HL-60 (cell line): ENCODE measurements at regions not wholly inside any gene's neighbourhood (a gene's known extent, or its start where the extent isn't known, plus 50 kb on each side); places are given as distances from the start of the nearest gene placed in this dataset.

Source experiments
- POLR2AphosphoS5 ChIP-seq: IDR thresholded peaks from 2 replicates; pipeline ENCODE4 v1.6.1; 2012; ENCODE audit warnings: low read depth
- SPI1 ChIP-seq: IDR thresholded peaks from 2 replicates; pipeline ENCODE4 v1.6.1; 2012; ENCODE audit warnings: low read depth, mild to moderate bottlenecking, borderline replicate concordance
- TF ChIP-seq, protein P1 (sequence below): IDR thresholded peaks from one replicate; pipeline ENCODE4 v1.5.1; 2011; ENCODE audit warnings: low read length, control low read depth, inconsistent platforms; ENCODE audit not compliant: insufficient read depth
- TF ChIP-seq, protein P2 (sequence below): IDR thresholded peaks from 2 replicates; pipeline ENCODE4 v1.6.1; 2012; ENCODE audit warnings: low read depth; ENCODE audit not compliant: insufficient replicate concordance

DNA sequence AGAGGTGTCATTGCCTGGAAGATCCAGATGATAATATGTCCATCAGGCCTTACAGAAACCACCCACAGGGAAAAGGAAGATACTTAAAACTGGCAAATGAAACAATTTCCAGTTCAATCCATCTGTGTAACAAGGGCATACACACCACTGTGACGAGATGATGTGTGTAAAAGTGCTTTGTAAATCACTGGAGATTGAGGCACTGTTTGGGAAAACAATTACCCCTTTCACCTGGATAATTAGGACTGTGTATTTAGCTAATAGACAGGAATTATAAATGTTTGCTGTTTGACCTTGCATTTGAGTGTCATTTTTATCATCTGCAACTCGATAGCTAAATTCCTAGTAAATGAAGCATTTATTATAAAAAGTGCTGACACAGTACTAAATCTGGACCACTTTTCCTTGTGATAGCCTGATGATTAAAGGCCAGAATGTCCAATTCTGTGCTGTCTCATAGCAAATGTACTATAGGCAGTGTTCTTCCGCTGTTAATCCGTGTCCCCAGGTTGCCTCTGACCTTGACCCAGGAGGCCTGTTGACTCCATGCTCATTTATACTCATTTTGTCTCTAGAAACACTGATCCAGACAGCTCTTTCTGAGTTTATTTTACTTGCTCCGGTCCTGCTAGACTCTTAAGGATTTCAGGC lies 105.8 kb downstream of the LACC1 start:
- TF ChIP-seq, protein P1, sequence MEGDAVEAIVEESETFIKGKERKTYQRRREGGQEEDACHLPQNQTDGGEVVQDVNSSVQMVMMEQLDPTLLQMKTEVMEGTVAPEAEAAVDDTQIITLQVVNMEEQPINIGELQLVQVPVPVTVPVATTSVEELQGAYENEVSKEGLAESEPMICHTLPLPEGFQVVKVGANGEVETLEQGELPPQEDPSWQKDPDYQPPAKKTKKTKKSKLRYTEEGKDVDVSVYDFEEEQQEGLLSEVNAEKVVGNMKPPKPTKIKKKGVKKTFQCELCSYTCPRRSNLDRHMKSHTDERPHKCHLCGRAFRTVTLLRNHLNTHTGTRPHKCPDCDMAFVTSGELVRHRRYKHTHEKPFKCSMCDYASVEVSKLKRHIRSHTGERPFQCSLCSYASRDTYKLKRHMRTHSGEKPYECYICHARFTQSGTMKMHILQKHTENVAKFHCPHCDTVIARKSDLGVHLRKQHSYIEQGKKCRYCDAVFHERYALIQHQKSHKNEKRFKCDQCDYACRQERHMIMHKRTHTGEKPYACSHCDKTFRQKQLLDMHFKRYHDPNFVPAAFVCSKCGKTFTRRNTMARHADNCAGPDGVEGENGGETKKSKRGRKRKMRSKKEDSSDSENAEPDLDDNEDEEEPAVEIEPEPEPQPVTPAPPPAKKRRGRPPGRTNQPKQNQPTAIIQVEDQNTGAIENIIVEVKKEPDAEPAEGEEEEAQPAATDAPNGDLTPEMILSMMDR: no peak
- TF ChIP-seq POLR2AphosphoS5 (no peak), SPI1 (no peak)
- TF ChIP-seq, protein P2, sequence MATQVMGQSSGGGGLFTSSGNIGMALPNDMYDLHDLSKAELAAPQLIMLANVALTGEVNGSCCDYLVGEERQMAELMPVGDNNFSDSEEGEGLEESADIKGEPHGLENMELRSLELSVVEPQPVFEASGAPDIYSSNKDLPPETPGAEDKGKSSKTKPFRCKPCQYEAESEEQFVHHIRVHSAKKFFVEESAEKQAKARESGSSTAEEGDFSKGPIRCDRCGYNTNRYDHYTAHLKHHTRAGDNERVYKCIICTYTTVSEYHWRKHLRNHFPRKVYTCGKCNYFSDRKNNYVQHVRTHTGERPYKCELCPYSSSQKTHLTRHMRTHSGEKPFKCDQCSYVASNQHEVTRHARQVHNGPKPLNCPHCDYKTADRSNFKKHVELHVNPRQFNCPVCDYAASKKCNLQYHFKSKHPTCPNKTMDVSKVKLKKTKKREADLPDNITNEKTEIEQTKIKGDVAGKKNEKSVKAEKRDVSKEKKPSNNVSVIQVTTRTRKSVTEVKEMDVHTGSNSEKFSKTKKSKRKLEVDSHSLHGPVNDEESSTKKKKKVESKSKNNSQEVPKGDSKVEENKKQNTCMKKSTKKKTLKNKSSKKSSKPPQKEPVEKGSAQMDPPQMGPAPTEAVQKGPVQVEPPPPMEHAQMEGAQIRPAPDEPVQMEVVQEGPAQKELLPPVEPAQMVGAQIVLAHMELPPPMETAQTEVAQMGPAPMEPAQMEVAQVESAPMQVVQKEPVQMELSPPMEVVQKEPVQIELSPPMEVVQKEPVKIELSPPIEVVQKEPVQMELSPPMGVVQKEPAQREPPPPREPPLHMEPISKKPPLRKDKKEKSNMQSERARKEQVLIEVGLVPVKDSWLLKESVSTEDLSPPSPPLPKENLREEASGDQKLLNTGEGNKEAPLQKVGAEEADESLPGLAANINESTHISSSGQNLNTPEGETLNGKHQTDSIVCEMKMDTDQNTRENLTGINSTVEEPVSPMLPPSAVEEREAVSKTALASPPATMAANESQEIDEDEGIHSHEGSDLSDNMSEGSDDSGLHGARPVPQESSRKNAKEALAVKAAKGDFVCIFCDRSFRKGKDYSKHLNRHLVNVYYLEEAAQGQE: no peak
